ENCODE measurements at regions not wholly inside any gene's neighbourhood (a gene's known extent, or its start where the extent isn't known, plus 50 kb on each side); places are given as distances from the start of the nearest gene placed in this dataset.

DNA sequence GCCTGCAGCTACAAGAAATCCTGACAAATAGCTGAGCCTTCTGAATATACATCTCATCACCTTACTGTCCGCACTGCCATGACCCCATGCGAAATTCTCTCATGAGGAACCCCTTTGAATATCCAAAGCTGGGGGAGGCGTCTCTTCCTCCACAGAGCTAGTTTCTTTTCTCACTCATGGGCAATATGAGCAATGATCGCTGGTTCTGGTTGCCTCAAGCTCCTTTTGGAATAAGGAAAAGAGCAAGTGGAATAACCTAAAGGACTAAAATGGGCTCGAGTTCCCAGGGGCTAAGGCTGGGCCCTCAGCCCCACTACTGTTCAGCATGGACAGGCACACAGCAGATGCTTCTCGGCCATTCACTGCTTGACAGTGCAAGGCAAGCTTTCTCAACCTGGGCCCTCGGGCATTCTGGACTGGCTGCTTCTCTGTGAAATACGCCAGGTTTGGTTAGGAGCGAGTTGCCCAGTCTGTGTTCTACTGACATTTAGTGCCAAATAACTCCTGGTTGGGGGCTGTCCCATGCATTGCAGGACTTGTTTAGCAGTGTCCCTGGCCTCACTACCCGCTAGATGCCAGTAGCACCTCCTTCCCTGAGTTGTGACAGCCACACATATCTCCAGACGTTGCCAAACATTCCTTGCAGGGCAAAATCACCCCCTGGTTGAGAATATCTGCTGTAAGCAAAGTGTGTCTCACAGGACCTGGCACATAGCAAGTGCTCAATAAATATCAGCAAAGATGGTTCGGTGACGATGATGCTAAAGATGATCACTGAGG lies 156.8 kb downstream of the CEBPB start:
- H3K9me3 ChIP-seq, result no peaks in the 10 kb centered on the region
- peak overlapping the region; percentile 65 for H3K27ac ChIP-seq
- no peaks in the 10 kb centered on the region for H3K36me3 ChIP-seq (ENCODE audit: insufficient read depth in 1 of 2, low read depth in 1 of 2)
- TF ChIP-seq, protein P1, sequence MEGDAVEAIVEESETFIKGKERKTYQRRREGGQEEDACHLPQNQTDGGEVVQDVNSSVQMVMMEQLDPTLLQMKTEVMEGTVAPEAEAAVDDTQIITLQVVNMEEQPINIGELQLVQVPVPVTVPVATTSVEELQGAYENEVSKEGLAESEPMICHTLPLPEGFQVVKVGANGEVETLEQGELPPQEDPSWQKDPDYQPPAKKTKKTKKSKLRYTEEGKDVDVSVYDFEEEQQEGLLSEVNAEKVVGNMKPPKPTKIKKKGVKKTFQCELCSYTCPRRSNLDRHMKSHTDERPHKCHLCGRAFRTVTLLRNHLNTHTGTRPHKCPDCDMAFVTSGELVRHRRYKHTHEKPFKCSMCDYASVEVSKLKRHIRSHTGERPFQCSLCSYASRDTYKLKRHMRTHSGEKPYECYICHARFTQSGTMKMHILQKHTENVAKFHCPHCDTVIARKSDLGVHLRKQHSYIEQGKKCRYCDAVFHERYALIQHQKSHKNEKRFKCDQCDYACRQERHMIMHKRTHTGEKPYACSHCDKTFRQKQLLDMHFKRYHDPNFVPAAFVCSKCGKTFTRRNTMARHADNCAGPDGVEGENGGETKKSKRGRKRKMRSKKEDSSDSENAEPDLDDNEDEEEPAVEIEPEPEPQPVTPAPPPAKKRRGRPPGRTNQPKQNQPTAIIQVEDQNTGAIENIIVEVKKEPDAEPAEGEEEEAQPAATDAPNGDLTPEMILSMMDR (IDR thresholded peaks at IDR 0.05), result no peak
- no peak overlapping the region for H3K4me3 ChIP-seq
- no peak for DNase-seq
- intact Hi-C loops (cut with DNase I), result no loop called here
- 79 to 85% (median 84%) methylated on average over 13 of the region's 13 CpGs for WGBS, 3 donors
- H3K27me3 ChIP-seq (ENCODE audit: insufficient read depth in 3 of 3, low read length in 2 of 3), result no peaks in the 10 kb centered on the region
- peak in 2 of 4 donors; percentile 20 to 26 for ATAC-seq
- H3K4me1 ChIP-seq, result peaks cover 16% of the 10 kb centered on the region

DNA sequence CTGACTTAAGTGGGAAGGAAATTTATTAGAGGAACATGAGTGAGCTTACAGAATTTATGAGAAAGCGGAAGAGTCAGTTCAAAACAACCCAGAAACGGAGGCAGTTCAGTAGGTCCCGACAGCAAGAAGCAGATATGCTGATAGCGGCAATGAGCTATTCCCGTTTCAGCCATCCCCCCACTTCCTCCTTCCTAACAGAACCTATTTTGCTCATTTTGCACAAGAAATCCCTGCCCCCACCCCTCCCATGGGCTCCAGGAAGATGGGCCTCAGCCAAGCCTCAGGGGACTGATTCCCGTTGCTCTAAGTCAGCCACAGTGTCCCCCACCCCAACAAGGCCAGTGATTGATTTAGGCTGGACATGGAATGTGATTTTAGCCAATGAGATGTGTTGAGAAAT lies 157.5 kb downstream of the CEBPB start:
- Histone ChIP-seq H3K27me3 (ENCODE audit: insufficient read depth in 3 of 3, low read length in 2 of 3) (no peaks in the 10 kb centered on the region), H3K9me3 (no peaks in the 10 kb centered on the region), H3K4me1 (peaks cover 16% of the 10 kb centered on the region), H3K27ac (peak overlapping the region; percentile 65), H3K36me3 (ENCODE audit: insufficient read depth in 1 of 2, low read depth in 1 of 2) (no peaks in the 10 kb centered on the region), H3K4me3 (no peak overlapping the region)
- DNase-seq (peak in 1 of 2 donors; percentile 36), ATAC-seq (no peak)
- 79 to 83% (median 79%) methylated on average over 6 of the region's 6 CpGs for WGBS, 3 donors
- TF ChIP-seq, protein P1 (IDR thresholded peaks at IDR 0.05), result no peak
- intact Hi-C loops (cut with DNase I), result no loop called here

DNA sequence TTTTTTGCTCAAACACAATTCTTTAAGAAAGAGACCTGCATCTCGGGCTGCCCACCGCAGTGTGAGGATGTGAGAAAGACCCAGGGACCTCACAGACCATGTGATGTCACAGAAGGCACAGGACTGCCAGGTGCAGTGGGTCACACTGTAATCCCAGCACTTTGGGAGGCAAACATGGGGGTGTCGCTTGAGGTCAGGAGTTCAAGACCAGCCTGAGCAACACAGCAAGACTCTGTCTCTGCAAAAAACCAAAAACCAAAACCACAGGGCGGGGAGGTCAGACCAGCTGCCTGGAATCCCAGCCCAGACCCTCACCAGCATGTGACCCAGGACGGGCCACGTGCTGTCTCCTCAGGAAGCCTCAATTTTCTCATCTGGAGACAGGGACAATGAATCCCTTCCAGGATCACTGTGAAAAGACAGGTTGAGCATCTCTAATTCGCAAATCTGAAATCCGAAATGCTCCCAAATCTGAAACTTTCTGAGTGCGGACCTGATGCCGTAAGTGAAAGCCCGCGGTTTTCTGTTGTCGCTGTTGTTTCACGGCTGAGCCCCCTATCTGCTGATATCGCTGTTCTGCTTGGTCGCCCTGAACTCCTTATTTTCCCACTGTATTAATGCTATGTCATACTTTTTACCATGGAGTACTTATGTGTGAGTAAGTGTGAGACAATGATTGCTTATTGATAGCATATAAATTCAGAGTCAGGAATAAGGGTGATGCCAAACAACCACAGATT lies 159.5 kb upstream of the PTPN1 start:
- H3K4me1 ChIP-seq, result peaks cover 14% of the 10 kb centered on the region

DNA sequence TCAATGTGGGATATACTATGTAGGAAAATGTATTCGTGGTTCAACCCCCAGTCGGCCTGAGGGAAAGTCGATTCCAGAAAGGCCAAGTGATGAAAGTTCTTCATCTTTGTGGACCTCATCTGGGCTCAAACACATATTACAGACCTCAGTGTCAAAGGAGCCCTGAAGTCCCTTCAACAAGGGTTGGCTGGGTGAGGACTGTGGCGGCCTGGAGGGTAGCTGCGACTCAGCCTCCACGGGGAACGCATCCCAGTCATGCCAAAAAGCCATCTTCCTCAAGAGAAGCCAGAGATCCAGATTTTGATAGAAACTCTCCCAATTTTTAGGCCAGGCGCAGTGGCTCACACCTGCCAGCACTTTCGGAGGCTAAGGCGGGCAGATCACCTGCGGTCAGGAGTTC lies 158.6 kb upstream of the PTPN1 start:
- H3K27me3 ChIP-seq (ENCODE audit: insufficient read depth in 3 of 3, low read length in 2 of 3), result no peaks in the 10 kb centered on the region
- no peak overlapping the region for H3K27ac ChIP-seq
- intact Hi-C loops (cut with DNase I), result no loop called here
- no peaks in the 10 kb centered on the region for H3K36me3 ChIP-seq (ENCODE audit: insufficient read depth in 1 of 2, low read depth in 1 of 2)
- WGBS, 3 donors, result 87 to 94% (median 91%) methylated on average over 11 of the region's 11 CpGs
- TF ChIP-seq, protein P1 (IDR thresholded peaks at IDR 0.05), result no peak
- H3K4me3 ChIP-seq, result no peak overlapping the region
- no peak for DNase-seq
- peaks cover 6% of the 10 kb centered on the region for H3K4me1 ChIP-seq
- no peak for ATAC-seq
- no peaks in the 10 kb centered on the region for H3K9me3 ChIP-seq

More for the DNA sequence above, 159.5 kb upstream of the PTPN1 start:
- intact Hi-C loops (cut with DNase I), result no loop called here
- Histone ChIP-seq H3K9me3 (no peaks in the 10 kb centered on the region), H3K27ac (no peak overlapping the region), H3K4me3 (no peak overlapping the region), H3K27me3 (ENCODE audit: insufficient read depth in 3 of 3, low read length in 2 of 3) (no peaks in the 10 kb centered on the region), H3K36me3 (ENCODE audit: insufficient read depth in 1 of 2, low read depth in 1 of 2) (no peaks in the 10 kb centered on the region)
- WGBS, 3 donors, result 88 to 93% (median 89%) methylated on average over 16 of the region's 16 CpGs
- TF ChIP-seq, protein P1 (IDR thresholded peaks at IDR 0.05), result no peak
- no peak for ATAC-seq
- no peak for DNase-seq
